ENCODE measurements at regions not wholly inside any gene's neighbourhood (a gene's known extent, or its start where the extent isn't known, plus 50 kb on each side); places are given as distances from the start of the nearest gene placed in this dataset.
A peak's percentile ranks its signal among the peaks of the same experiment; 100 is the strongest.

DNA sequence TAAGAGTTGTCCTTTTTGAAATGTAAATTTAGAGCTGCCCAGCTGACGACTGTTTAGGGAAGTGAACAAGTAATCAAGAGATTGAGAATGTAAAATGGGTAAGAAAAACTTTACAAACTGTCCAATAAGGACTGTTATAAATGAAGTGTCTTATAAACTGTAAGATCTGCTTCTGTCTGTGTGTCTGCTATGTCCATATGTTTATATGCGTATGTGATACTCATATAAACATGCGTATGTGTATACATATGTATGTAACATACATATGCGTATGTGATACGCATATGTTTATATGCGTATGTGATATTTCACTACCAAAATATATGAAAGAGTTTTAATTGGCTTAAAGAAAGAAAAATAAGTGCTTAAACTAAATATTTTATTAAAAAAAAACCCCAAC lies 416.0 kb upstream of the GALNTL6 start:
- Histone ChIP-seq H3K4me1 (ENCODE audit: insufficient read depth, low read length) (no peaks in the 10 kb centered on the region), H3F3A (ENCODE audit: low read length, unreplicated experiment) (no peaks in the 10 kb centered on the region), H3K9ac (ENCODE audit: low read length) (no peak overlapping the region), H3K27ac (ENCODE audit: low read length) (no peak overlapping the region), H2AFZ (ENCODE audit: low read length) (no peak overlapping the region), H3K27me3 (ENCODE audit: low read length) (no peaks in the 10 kb centered on the region), H3K9me2 (replicated peaks; ENCODE audit: low read length) (no peaks in the 10 kb centered on the region), H3K9me3 (ENCODE audit: low read length) (no peaks in the 10 kb centered on the region), H3K36me3 (ENCODE audit: low read depth, low read length) (no peaks in the 10 kb centered on the region), H3K4me2 (ENCODE audit: low read length) (no peak overlapping the region), H4K20me1 (ENCODE audit: low read length) (no peaks in the 10 kb centered on the region), H3K79me2 (ENCODE audit: low read length) (no peaks in the 10 kb centered on the region), H3K4me3 (ENCODE audit: low read length) (no peak overlapping the region)
- ChIA-PET CTCF (no interaction called here), POLR2A (ENCODE audit: unreplicated experiment) (no interaction called here)
- no peak for TF ChIP-seq EZH2phosphoT487 (IDR thresholded peaks at IDR 0.05; ENCODE audit: borderline replicate concordance, low read length)
- TF ChIP-seq, protein P1, sequence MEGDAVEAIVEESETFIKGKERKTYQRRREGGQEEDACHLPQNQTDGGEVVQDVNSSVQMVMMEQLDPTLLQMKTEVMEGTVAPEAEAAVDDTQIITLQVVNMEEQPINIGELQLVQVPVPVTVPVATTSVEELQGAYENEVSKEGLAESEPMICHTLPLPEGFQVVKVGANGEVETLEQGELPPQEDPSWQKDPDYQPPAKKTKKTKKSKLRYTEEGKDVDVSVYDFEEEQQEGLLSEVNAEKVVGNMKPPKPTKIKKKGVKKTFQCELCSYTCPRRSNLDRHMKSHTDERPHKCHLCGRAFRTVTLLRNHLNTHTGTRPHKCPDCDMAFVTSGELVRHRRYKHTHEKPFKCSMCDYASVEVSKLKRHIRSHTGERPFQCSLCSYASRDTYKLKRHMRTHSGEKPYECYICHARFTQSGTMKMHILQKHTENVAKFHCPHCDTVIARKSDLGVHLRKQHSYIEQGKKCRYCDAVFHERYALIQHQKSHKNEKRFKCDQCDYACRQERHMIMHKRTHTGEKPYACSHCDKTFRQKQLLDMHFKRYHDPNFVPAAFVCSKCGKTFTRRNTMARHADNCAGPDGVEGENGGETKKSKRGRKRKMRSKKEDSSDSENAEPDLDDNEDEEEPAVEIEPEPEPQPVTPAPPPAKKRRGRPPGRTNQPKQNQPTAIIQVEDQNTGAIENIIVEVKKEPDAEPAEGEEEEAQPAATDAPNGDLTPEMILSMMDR (conservative IDR thresholded peaks at IDR 0.05; ENCODE audit: low read depth, low read length): no peak
- TF ChIP-seq EZH2 (IDR thresholded peaks at IDR 0.05; ENCODE audit: low read length, unreplicated experiment): no peak
- intact Hi-C loops (cut with micrococcal nuclease): no loop called here
- BruUV-seq (replicated peaks): no TSS peak
- DNase-seq (no peak), ATAC-seq (no peak)

DNA sequence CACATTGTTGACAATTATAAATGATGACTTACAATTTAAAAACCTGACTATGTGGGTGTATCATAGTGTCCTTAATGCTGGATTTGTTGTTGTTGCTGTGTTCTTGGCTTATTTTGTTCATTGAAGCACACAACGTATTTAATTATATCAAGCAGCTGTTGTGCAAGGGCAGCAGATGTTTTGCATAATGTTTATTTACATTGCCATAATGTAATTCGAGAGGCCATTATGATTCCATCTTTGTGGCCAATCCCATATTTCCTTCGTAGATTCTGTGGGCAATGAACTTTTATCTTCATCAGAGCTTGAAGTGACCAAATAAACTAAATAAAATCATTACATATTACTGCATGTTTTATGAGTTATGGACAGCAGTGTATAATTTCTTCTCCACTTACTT lies 422.6 kb upstream of the GALNTL6 start:
- no peaks in the 10 kb centered on the region for H3F3A ChIP-seq (ENCODE audit: low read length, unreplicated experiment)
- H3K9ac ChIP-seq (ENCODE audit: low read length): no peak overlapping the region
- DNase-seq (no peak), ATAC-seq (no peak)
- no peak for TF ChIP-seq EZH2phosphoT487 (IDR thresholded peaks at IDR 0.05; ENCODE audit: borderline replicate concordance, low read length)
- TF ChIP-seq, protein P1 (conservative IDR thresholded peaks at IDR 0.05; ENCODE audit: low read depth, low read length): no peak
- no peak for TF ChIP-seq EZH2 (IDR thresholded peaks at IDR 0.05; ENCODE audit: low read length, unreplicated experiment)
- no peak overlapping the region for H2AFZ ChIP-seq (ENCODE audit: low read length)
- H3K27me3 ChIP-seq (ENCODE audit: low read length): no peaks in the 10 kb centered on the region
- H3K9me2 ChIP-seq (replicated peaks; ENCODE audit: low read length): no peaks in the 10 kb centered on the region
- no peak overlapping the region for H3K4me3 ChIP-seq (ENCODE audit: low read length)
- H3K27ac ChIP-seq (ENCODE audit: low read length): no peak overlapping the region
- CTCF ChIA-PET: no interaction called here
- POLR2A ChIA-PET (ENCODE audit: unreplicated experiment): no interaction called here
- H3K4me1 ChIP-seq (ENCODE audit: insufficient read depth, low read length): no peaks in the 10 kb centered on the region
- intact Hi-C loops (cut with micrococcal nuclease): no loop called here
- no peaks in the 10 kb centered on the region for H3K79me2 ChIP-seq (ENCODE audit: low read length)
- H3K9me3 ChIP-seq (ENCODE audit: low read length): no peaks in the 10 kb centered on the region
- H3K36me3 ChIP-seq (ENCODE audit: low read depth, low read length): no peaks in the 10 kb centered on the region
- no peak overlapping the region for H3K4me2 ChIP-seq (ENCODE audit: low read length)
- BruUV-seq (replicated peaks): no TSS peak
- H4K20me1 ChIP-seq (ENCODE audit: low read length): no peaks in the 10 kb centered on the region

DNA sequence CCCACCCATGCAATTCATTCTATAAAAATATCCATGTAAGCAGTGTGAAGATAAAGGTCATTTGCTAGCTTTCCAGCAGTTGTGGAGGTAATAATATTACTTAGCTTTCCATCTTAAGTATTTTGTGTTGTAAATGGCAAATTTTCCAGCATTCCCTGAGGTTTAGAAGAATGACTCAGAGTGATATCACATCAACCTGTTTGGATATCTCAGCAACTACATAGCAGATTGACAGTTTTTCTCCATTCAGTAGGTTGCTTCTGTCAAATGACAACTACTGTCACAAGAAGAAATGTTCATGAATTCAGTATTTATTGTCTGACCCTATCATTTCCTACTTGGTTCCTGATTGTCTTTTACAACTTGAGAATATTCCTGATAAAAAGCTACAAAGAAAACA lies 434.9 kb upstream of the GALNTL6 start:
- H3K36me3 ChIP-seq (ENCODE audit: low read depth, low read length): no peaks in the 10 kb centered on the region
- no TSS peak for BruUV-seq (replicated peaks)
- DNase-seq: peak; percentile 16
- H3K4me1 ChIP-seq (ENCODE audit: insufficient read depth, low read length): no peaks in the 10 kb centered on the region
- no peak overlapping the region for H2AFZ ChIP-seq (ENCODE audit: low read length)
- intact Hi-C loops (cut with micrococcal nuclease): no loop called here
- H3K27ac ChIP-seq (ENCODE audit: low read length): no peak overlapping the region
- no peaks in the 10 kb centered on the region for H3K9me2 ChIP-seq (replicated peaks; ENCODE audit: low read length)
- no peaks in the 10 kb centered on the region for H3F3A ChIP-seq (ENCODE audit: low read length, unreplicated experiment)
- CTCF ChIA-PET: interaction anchor here (0.6 kb wide), 1 partner anchor 58 kb away, joined by 3 read pairs; no protein-coding TSS in a partner anchor
- POLR2A ChIA-PET (ENCODE audit: unreplicated experiment): no interaction called here
- H3K79me2 ChIP-seq (ENCODE audit: low read length): no peaks in the 10 kb centered on the region
- no peak overlapping the region for H3K4me3 ChIP-seq (ENCODE audit: low read length)
- TF ChIP-seq, protein P1 (conservative IDR thresholded peaks at IDR 0.05; ENCODE audit: low read depth, low read length): no peak
- TF ChIP-seq EZH2 (IDR thresholded peaks at IDR 0.05; ENCODE audit: low read length, unreplicated experiment): no peak
- TF ChIP-seq EZH2phosphoT487 (IDR thresholded peaks at IDR 0.05; ENCODE audit: borderline replicate concordance, low read length): no peak
- no peaks in the 10 kb centered on the region for H3K27me3 ChIP-seq (ENCODE audit: low read length)
- H3K4me2 ChIP-seq (ENCODE audit: low read length): no peak overlapping the region
- no peak for ATAC-seq
- H3K9ac ChIP-seq (ENCODE audit: low read length): no peak overlapping the region
- H4K20me1 ChIP-seq (ENCODE audit: low read length): no peaks in the 10 kb centered on the region
- no peaks in the 10 kb centered on the region for H3K9me3 ChIP-seq (ENCODE audit: low read length)
